ENCODE measurements at regions not wholly inside any gene's neighbourhood (a gene's known extent, or its start where the extent isn't known, plus 50 kb on each side); places are given as distances from the start of the nearest gene placed in this dataset.

DNA sequence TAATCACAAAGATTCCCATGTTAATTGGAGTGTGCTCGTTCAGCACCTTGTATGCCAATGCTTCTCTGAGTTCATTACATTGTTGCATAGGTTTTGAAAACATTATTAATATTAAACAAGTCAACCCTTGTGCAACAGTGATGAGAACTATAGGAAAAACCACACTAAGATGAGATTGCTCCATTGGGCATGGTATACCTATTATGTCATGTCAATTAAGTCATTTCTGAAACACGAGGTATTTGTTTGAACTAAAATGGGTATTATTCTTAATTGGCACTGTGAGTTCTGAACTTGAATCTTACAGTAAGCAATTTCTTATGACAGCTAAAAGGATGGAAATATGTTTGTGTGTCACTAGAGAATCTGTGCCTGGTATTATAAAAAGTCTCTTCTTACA is 447.7 kb downstream of the EFNA5 start:
- TF ChIP-seq POLR2A (IDR thresholded peaks at IDR 0.05) (no peak), CTCF (IDR thresholded peaks at IDR 0.05) (no peak), POLR2AphosphoS5 (IDR thresholded peaks at IDR 0.05) (no peak)
- H3K27ac ChIP-seq, result no peak overlapping the region
- H3K27me3 ChIP-seq (replicated peaks; ENCODE audit: insufficient read depth), result no peaks in the 10 kb centered on the region
- no peaks in the 10 kb centered on the region for H3K36me3 ChIP-seq
- no peaks in the 10 kb centered on the region for H3K9me3 ChIP-seq
- no peak overlapping the region for H3K4me3 ChIP-seq
- intact Hi-C loops (cut with DNase I), result no loop called here
- DNase-seq (ENCODE audit: low spot score), result no peak
- no peaks in the 10 kb centered on the region for H3K4me1 ChIP-seq (replicated peaks)
- WGBS, result 73% methylated on average over 2 of the region's 2 CpGs

DNA sequence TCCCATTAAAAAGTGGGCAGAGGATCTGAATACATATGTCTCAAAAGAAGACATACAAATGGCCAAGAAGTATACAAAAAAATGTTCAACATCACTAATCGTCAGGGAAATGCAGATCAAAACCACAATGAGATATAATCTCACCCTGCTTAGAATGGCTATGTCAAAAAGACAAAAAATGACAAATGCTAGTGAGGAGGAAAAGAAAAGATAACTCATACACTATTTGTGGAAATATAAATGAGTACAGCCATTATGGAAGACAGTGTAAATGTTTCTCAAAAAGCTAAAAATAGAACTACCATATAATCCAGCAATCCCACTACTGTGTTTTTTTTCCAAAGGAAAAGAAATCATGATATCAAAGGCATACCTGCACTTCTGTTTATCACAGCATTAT is 450.7 kb downstream of the EFNA5 start:
- H3K36me3 ChIP-seq, result no peaks in the 10 kb centered on the region
- TF ChIP-seq POLR2AphosphoS5 (IDR thresholded peaks at IDR 0.05), result no peak
- TF ChIP-seq CTCF (IDR thresholded peaks at IDR 0.05), result no peak
- no peak for TF ChIP-seq POLR2A (IDR thresholded peaks at IDR 0.05)
- intact Hi-C loops (cut with DNase I), result no loop called here

GRCh38 chr5:107218457-107219193 is 452.1 kb downstream of the EFNA5 start:
- H3K27me3 ChIP-seq (replicated peaks; ENCODE audit: insufficient read depth), result no peaks in the 10 kb centered on the region
- no peaks in the 10 kb centered on the region for H3K4me1 ChIP-seq (replicated peaks)
- 88% methylated on average over 1 of the region's 1 CpG for WGBS
- no peak for DNase-seq (ENCODE audit: low spot score)
- H3K9me3 ChIP-seq, result no peaks in the 10 kb centered on the region
- no peak overlapping the region for H3K27ac ChIP-seq
- no peak for TF ChIP-seq POLR2AphosphoS5 (IDR thresholded peaks at IDR 0.05)
- TF ChIP-seq POLR2A (IDR thresholded peaks at IDR 0.05), result no peak
- no peak for TF ChIP-seq CTCF (IDR thresholded peaks at IDR 0.05)
- no peaks in the 10 kb centered on the region for H3K36me3 ChIP-seq
- H3K4me3 ChIP-seq, result no peak overlapping the region
- intact Hi-C loops (cut with DNase I), result no loop called here

More for the DNA sequence above, 450.7 kb downstream of the EFNA5 start:
- Histone ChIP-seq H3K27me3 (replicated peaks; ENCODE audit: insufficient read depth) (no peaks in the 10 kb centered on the region), H3K9me3 (no peaks in the 10 kb centered on the region), H3K4me3 (no peak overlapping the region), H3K4me1 (replicated peaks) (no peaks in the 10 kb centered on the region), H3K27ac (no peak overlapping the region)
- 37% methylated on average over 1 of the region's 1 CpG for WGBS
- no peak for DNase-seq (ENCODE audit: low spot score)

DNA sequence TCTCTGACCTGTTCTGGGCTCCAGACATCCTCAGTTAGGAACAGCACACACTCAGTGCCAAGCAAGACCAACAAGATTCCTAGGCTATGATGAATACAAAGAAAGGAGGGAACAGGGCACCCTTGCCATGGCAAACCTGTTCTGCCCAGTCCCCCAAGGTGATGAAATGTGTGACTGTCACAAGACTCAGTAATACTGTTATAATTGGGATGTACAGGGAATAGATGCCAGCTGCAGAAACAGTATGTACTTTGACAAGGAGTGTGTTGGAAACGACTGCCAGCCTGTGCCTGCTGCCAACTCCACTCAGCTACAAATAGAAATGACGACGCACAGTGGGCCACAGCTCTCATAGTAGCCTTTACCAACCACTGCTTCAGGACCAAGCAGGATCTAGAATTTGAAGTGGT is 453.0 kb downstream of the EFNA5 start:
- H3K4me3 ChIP-seq, result no peak overlapping the region
- TF ChIP-seq CTCF (IDR thresholded peaks at IDR 0.05), result no peak
- no peak for TF ChIP-seq POLR2A (IDR thresholded peaks at IDR 0.05)
- peak; percentile 94 for TF ChIP-seq POLR2AphosphoS5 (IDR thresholded peaks at IDR 0.05)
- H3K27me3 ChIP-seq (replicated peaks; ENCODE audit: insufficient read depth), result no peaks in the 10 kb centered on the region
- H3K4me1 ChIP-seq (replicated peaks), result no peaks in the 10 kb centered on the region
- peak; percentile 87 for DNase-seq (ENCODE audit: low spot score)
- H3K36me3 ChIP-seq, result no peaks in the 10 kb centered on the region
- H3K27ac ChIP-seq, result no peak overlapping the region
- intact Hi-C loops (cut with DNase I), result no loop called here
- WGBS, result 22% methylated on average over 3 of the region's 3 CpGs
- no peaks in the 10 kb centered on the region for H3K9me3 ChIP-seq

DNA sequence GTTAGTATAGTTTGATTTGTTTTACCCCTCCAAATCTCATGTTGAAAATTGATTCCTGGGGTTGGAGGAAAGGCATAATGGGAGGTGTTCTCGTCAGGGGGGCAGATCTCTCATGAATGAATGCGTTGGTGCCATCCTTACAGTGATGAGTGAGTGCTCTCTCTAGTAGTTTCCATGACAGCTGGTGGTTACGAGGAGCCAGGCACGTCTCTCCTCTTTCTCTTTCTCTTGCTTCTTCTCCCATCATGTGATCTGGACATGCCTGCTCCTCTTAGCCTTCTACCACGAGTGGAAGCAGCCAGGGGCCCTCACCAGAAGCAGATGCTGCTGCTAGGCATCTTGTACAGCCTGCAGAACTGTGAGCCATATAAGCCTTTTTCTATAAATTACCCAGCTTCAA is 454.1 kb downstream of the EFNA5 start:
- no peaks in the 10 kb centered on the region for H3K36me3 ChIP-seq
- H3K27me3 ChIP-seq (replicated peaks; ENCODE audit: insufficient read depth), result no peaks in the 10 kb centered on the region
- no peak overlapping the region for H3K4me3 ChIP-seq
- H3K4me1 ChIP-seq (replicated peaks), result no peaks in the 10 kb centered on the region
- intact Hi-C loops (cut with DNase I), result no loop called here
- TF ChIP-seq CTCF (IDR thresholded peaks at IDR 0.05) (no peak), POLR2A (IDR thresholded peaks at IDR 0.05) (no peak), POLR2AphosphoS5 (IDR thresholded peaks at IDR 0.05) (no peak)
- DNase-seq (ENCODE audit: low spot score), result no peak
- no peak overlapping the region for H3K27ac ChIP-seq
- 88% methylated on average over 5 of the region's 5 CpGs for WGBS
- no peaks in the 10 kb centered on the region for H3K9me3 ChIP-seq
